GM18861 (cell line): ENCODE measurements at regions not wholly inside any gene's neighbourhood (a gene's known extent, or its start where the extent isn't known, plus 50 kb on each side); places are given as distances from the start of the nearest gene placed in this dataset.
"Not testable (repeated sequence)": the region's sequence is repeated elsewhere in the genome, so short reads cannot be mapped to it uniquely, and the experiment has no call there.

Experiments used
- ATAC-seq: cut with Tn5 transposase; IDR thresholded peaks from one replicate; pipeline ENCODE4 v1.9.1; 2021; ENCODE audit not compliant: unreplicated experiment

DNA sequence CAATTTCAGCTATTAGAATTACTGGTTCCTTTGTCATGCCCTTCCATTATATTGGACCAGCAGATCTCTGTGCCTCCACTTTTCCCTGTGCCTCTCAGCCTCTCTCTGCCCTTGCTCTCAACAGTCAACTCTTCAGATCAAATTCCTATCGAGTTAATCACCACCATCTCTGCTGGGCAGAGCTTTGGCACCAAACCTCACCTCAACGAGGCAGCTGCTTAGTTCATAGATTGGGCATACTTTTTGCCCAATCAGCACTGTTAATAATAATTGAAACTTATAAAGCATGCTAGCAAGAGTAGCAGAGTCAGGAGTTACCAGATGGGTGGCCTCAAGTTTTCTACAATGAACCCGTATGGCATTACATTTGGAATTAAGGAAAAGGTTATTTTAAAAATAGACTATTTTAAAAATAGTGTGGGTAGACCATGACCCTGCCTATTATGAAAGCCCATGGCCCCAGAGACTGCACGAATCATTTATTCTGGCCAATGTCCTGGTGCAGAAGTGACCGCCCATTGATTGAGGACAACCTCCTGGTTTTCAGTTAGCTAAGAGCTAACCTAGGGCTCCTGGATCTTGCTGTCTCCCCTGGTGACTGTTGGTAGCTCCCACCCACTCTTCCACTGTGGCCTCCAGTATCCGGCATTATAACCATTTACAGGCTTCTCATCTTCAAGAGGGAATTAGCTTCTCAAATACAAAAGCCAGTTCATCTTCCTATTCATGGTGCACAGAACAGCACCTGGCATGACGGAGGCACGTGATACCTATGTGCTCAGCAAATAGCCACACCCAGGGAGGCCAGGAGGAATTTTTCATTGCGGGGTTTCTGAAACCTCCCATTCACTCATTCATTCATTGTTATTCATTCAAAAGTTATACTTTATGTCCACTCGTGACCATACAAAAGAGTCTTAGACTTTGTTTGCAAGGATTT lies 265.4 kb downstream of the INHBA start:
- ATAC-seq, result no peak

DNA sequence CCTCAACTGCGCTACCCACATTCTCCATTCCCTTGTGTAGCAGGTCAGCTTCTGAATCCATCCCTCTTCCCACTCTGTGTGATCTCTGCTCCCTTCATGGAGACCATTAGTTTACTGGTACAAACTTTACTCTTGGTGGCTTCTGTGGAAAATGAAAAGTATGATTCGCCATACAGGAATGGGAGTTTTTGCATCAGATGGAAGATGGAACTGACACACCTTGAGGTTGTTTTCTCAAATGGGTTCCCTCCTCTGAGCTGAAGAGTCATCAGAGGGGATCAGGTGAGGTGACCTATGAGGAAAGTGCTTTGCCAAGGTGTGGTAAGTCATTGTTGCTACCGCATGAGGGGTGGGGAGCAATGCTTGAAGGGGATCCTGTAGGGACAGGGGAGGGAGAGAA lies 266.8 kb downstream of the INHBA start:
- no peak for ATAC-seq

DNA sequence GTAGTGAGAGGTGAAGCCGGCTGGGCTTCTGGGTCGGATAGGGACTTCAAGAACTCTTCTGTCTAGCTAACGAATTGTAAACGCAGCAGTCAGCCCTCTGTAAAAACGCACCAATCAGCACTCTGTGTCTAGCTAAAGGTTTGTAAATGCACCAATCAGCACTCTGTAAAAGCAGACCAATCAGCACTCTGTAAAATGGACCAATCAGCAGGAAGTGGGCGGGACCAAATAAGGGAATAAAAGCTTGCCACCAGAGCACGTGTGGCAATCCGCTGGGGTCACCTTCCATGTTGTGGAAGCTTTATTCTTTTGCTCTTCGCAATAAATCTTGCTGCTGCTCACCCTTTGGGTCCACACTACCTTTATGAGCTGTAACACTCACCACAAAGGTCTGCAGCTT lies 267.9 kb downstream of the INHBA start:
- ATAC-seq, result not testable (repeated sequence)

DNA sequence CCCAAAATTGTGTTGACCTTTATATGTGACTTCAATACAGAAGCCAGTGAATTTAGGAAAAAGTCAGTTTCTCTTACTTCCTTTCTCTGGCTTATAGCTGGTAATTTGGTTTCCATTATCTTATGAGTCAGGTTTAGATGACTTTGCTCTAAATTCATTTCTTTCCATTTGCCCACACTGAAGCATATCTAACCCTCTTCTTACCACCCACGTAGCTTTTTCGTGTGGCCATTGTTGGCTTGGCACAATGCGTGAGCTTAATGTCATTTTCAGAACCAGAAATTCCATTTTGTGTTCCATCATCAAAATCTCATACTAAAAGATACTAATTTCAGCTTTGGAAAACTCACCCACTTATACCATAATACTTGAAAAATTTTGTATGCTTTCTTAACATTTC lies 271.2 kb downstream of the INHBA start:
- ATAC-seq, result no peak

DNA sequence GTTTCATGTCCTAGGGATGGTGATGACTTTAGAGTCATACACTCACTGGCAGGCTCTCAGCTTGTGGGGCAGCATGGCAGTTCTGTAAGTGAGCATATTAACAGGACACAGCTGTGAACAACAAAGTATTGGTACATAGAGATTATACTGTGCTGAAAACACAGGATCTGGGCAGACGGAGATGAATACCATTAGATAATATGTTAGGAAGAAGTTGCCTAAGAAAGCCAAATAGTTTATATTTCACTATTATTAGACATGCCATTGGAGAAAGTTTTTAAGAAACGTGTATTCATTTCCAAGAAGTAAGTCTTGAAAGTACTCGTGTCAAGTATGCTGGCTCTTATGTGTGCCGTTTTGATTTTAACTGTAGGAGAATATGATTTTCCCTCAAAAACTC lies 274.5 kb downstream of the INHBA start:
- ATAC-seq, result no peak

DNA sequence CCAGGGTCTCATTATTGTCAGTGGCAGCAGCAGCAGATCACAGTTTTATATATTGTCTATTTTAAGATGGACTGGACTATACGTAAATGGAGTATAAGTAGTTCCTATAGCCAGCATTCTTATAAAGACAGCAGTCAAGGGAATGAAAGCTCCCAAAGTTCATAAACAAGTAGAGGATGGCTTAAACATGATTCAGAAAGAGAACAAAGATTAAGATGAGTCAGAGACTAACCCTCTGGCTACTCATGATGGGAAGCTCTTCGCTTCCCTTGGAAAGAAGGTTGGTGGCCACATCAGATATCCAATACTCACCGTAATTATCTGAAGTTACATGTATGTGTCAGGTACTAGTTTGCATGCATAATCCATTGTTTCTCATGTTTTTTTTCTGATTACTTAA lies 277.0 kb downstream of the INHBA start:
- no peak for ATAC-seq

DNA sequence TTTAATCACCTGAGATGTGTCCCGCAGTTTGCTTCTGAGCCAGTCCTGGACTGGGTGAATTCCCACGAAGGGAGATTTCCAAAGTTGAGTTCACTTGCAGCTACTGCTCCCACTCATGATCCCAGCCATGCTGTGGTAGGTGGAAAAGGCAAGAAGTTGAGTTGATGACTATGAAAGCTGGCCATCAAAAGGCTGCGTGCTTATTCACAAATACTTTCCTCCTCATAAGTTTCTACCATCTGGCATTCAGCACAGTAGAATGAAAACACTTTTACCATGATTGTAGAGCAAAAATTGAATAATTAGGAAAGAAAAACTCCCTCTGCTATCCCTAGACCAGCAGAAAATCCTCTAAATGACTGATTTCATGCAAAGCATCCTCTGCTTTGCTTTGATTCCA lies 281.8 kb downstream of the INHBA start:
- no peak for ATAC-seq

DNA sequence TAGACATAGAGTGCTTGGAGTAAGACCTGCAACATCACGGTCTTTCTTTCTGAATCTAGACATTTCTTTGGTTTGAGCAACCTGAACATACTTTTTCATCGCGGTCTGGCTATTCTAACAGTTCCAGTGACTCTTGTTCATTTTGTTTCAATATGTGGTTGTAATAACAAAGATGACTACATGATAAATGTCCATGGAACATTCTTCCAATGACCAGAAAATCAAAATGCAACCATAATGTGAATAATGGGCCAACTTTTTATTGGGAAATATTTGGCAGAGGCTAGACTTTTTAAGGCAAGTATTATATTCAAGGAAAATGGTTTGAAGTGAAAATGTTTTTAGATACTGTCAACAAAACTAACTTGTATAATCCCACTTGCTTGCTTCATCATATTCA lies 282.5 kb downstream of the INHBA start:
- no peak for ATAC-seq

DNA sequence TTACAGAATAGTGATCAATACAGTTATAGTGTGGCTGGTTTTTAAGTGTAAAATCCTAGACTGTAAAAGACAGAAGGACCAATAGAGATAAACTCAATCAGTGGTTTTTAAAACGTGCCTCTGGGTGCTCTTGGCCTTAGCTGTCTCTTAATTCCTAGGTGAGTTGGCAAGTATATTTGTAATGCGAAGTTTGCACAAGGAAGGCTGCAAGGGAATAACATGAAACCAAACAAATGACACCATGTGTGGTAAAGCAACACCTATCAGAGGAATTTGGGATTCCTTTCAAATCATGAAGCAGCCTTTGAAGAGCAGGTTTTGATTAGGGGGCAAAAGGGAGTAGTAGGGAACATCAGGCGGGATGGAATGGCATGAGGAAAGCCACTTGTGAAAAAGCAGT lies 284.6 kb downstream of the INHBA start:
- no peak for ATAC-seq

DNA sequence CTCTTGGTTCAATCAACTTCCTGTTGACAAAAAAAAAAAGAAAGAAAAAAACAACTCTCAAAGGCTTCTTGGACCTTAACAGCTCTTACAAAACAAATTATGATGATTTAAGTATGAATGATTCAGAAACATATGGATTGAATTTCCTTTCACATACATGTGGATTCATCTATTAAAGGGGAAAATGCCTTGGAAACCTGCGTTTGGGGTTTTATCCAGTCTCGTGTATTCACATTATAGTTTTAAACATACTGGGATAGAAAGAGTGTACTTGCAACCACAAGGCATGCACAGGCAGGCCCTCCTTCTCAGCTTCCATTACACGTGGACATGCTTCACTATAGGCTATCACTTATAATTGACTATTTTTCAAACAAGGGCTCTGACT lies 286.7 kb downstream of the INHBA start:
- no peak for ATAC-seq

DNA sequence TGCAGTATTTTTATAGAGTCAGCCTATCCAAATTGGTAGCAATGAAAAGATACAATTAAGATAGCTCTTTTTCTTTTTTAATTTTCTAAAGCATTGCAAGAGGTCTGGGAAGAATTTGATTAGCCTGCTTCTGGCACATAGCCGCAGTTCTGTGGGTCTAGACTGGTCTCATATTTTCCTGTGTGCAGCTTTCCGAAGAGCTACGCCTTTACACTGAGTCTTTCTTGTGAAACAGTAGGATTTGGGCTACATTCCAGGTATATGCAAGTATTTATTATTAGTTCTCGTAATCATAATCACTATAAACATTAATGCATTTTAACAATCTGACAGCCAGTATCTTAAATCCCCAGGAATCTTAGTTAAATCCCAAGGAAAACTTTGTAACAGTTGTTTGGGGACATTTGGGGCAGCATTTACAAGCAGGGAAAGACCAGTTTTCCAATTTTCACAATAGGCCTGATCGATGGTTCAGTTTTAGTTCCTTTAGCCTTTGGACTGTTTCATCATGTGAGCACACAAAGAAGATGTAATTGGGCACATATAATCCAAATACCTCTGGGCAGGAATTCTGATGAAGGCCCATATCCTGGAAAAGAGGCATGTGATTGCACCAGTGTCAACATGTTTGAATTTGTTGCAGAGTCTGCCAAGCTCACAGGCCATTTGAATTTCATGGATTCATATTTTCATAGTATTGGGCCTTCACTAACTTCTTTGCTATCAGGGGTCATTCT lies 287.3 kb downstream of the INHBA start:
- no peak for ATAC-seq

DNA sequence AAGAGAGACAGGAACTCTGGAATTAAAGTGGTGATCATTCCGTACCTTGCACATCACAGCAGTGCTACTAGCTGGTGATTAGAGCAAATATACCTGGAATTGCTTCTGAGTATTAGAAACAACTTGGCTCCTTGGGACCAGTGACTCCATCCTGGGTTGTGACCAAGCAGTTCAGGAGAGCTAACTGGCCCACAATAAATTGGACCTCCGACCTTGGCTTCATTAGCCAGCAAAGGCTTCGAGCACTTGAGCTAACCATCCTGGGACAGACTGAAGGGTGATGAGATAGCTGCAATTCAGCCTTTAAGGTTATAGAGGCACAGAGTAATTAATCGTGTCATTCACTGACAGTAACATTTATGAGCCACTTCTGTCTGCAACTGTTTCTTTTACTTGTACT lies 287.8 kb downstream of the INHBA start:
- ATAC-seq, result no peak

DNA sequence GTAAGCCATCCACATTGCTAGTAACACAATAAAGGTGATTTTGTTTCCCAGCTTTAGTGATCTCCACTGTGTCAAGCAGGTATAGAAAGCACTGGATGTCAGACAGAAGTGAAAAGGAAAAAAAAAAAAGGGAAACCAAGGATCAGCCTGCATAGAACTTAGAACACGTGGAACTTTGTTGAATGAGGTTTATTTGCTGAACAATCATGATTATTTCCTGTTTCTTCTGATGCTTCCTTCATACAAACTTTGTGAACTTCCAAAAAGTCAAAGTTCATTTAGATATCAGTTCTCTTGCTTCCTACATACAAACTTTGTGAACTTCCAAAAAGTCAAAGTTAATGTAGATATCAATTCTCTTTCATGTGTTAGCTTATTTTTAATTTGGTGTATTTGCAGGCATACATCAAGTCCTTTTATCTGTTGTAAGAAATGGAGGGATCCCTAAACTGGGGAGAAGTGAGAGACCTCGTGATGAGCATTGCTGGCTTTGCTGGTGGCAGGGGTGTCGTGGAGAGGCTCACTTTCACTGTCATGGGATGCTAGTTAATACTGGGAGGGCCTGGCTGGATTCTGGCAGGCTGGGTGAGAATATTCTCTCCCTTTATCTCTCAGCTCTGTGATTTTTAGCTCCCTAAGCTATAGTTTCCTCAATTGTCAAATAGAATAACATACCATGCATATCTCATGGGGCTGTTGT lies 298.4 kb downstream of the INHBA start:
- no peak for ATAC-seq

DNA sequence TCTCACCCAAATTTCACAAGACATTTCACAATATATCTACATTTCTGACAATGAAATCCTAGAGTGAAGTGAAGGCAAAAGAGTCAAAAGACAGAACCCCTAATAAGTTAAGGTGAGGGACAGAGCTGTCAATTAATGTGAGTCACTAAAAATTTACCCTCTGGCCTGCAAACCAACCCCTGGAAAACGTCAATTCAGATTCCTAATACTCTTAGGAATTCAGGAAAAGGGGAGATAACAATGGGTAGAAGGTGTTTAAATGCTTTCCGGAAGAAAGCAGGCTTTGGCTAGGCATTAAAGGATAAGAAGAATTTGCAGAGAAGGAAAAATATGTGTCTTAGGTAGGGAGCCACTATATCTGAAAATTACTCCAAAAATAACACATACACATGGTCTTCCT lies 299.6 kb downstream of the INHBA start:
- no peak for ATAC-seq

DNA sequence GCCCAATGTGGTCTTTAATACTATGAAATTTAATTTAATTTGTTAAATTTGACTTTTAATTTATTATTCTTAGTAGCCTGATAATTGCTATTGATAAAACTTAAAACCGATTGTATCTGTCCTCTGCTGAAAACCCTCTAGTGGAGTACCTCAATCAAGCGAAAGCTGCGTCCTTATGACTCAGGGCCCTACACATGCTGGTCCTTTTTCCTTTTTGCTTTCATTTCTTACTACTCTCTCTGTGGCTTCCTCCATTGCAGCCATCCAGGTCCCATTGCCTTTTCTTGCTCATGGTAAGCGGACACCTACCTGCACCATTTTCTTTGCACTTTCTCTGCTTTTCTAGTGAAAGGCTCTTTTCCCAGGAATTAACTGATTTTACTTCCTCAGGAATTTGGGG lies 301.1 kb downstream of the INHBA start:
- no peak for ATAC-seq

DNA sequence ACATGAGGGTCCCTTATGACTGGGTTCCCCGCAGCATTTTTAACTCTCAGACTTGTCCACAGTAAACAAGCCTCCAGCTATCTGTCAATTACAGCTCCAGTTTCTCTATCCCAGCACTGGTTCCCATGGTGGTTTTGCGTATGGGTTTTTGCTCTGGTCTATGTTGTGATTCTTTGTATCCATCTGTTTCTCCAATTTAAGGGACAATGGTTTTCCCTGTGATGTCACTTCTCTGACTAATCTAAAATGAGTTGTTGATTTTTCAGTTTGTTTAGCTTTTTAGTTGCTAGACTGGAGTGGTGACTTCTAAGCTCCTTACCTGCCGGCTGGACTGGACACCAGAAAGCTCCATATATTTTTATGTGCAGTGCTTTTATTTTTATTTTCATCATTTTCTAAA lies 303.7 kb downstream of the INHBA start:
- ATAC-seq, result no peak

DNA sequence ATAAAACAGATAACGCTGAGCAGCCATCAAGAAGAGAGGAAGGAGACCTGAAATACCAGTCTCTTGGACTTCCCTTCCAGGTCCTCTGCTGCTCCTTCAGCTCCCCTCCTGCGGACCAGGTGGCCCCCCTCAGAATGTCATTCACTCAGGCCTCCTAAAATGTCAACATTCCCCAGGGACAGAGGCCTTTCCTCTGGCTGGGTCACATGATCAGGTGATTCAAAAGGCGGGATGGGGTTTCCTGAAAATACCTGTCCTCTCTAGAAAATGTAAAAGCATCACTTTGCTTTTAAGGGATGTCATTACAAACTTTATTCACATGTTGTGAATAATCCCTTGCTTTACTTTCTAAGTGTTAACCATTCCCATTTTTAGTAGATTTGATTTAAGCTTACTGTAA lies 311.1 kb downstream of the INHBA start:
- ATAC-seq, result no peak

DNA sequence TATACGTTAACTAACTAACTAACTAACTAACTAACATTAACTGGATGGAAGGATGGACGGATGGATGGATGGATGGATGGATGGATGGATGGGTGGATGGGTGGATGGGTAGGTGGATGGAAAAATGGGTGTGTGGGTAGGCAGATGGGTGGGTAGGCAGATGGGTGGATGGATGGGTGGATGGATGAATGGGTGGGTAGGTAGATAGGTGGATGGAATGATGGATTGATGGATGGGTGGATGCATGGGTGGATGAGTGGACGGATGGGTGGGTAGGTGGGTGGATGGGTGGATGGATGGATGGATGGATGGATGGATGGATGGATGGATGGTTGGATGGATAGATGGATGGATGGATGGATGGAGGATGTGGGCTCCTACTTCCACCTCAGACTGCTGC lies 314.0 kb downstream of the INHBA start:
- not testable (repeated sequence) for ATAC-seq

DNA sequence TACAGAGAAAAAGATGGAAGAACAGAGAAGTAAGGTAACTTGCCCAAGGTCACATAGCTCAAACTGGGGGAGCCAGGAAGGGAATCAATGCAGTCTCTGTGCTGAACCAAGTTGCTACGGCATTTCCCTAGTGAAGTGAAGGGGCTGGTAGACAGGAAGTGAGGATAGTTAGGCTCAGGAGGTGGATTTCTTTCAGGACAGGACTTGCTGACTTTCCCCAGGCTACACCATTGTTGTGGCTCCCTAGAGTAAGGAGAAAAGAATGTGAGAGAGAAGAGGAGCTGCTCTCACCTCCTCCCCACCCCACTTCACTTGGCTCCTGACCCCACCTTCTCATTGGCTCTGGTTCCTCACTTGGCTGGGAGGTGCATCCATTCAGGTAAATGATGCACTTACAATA lies 316.9 kb downstream of the INHBA start:
- ATAC-seq, result no peak

DNA sequence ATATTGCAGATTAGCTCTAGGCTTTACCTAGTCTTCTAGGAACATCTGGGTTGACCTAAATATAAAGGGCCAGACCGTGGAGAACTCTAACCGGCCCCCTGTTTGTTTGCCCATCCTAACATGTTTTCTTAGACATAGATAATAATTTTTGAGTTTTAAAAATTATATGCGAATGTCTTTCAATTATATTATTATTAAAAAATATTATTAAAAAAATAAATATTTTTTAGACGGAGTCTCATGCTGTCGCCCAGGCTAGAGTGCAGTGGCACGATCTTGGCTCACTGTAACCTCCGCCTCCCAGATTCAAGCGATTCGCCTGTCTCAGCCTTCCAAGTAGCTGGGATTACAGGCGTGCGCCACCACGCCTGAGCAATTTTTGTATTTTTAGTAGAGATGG lies 318.5 kb downstream of the INHBA start:
- no peak for ATAC-seq

DNA sequence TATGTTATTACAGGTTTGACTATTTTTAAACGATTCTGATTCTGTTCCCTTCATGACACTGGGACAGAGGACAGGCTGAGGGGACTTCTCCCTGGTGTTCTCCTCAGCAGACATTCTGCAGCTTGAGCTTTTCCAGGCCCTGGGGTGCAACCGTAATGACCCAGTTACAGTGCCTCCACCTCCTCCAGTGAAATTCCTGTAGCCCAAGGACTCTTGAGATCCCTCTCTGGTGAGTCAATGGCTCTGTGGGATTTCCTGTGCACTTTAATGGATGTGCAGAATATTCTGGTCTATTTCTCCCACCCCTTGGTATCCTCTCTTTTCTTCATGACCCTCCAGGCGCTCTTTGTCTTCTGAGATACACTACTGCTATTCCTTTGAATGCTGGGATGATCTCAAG lies 319.3 kb downstream of the INHBA start:
- ATAC-seq, result no peak

DNA sequence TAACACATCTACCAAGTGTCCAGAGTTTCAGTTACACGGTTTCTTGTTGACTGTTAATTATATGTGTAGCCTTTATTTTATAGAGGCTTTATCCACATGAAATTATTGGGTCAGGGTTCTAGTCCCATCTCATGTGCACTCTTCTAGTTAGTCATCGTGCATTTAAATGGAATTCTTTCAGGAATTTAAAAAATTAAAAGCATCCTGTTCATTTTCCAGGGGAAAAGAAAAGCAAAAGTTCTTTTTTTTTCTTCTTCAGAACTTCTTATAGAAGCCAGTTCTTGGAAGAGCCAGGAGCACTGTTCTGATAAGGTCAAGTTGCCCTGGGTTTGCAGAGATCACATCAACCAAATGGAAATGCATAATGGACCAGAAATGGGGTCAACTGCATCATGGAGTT lies 324.7 kb downstream of the INHBA start:
- no peak for ATAC-seq
